Caco-2 (cell line): ENCODE measurements at regions not wholly inside any gene's neighbourhood (a gene's known extent, or its start where the extent isn't known, plus 50 kb on each side); places are given as distances from the start of the nearest gene placed in this dataset.

Experiments
- BruUV-seq: library from RNA; stranded (reverse); fragments of 400-500 nt; replicated peaks from 2 replicates; lab custom pipeline; 2021; lab: Mats Ljungman, UMichigan
- CTCF ChIA-PET: fragments of 300-600 bp; sonication (Branson Sonifier 250); formaldehyde crosslinking; loops from one replicate; lab custom pipeline; 2022; ENCODE audit warnings: antibody characterized with exemption; lab: Charles Lee
- POLR2A ChIA-PET: fragments of 300-600 bp; sonication (Branson Sonifier 250); formaldehyde crosslinking; loops from one replicate; lab custom pipeline; 2022; ENCODE audit warnings: antibody characterized with exemption; lab: Charles Lee
- DNase-seq, 2 experiments: peaks; one replicate each; pipeline versions ENCODE4 v3.0.0 to v3.0.0-alpha.2; 2020 to 2022
- H3K27me3 ChIP-seq: replicated peaks from 2 replicates; pipeline ENCODE4 v1.6.0; 2011; ENCODE audit warnings: low read length; ENCODE audit not compliant: control insufficient read depth, insufficient read depth
- H3K36me3 ChIP-seq: 2 replicates; pipeline ENCODE4 v1.5.1; 2011; ENCODE audit warnings: low read length; ENCODE audit not compliant: control insufficient read depth, insufficient read depth
- H3K4me1 ChIP-seq: fragments of 250-450 bp; sonication (Bioruptor Pico); 2 replicates; pipeline ENCODE4 v1.5.1; 2020; ENCODE audit warnings: mild to moderate bottlenecking
- H3K4me3 ChIP-seq: 2 replicates; pipeline ENCODE4 v1.5.1; 2011; ENCODE audit warnings: low read depth, mild to moderate bottlenecking, control low read depth, low read length
- H3K9me3 ChIP-seq: fragments of 250-450 bp; sonication (Bioruptor Pico); 2 replicates; pipeline ENCODE4 v1.5.1; 2020; ENCODE audit warnings: mild to moderate bottlenecking, moderate library complexity
- H3K27ac Mint-ChIP-seq: one replicate; pipeline ENCODE4 v1.8.0; 2022; ENCODE audit warnings: mixed read lengths; ENCODE audit not compliant: unreplicated experiment
- H3K27me3 Mint-ChIP-seq: one replicate; pipeline ENCODE4 v1.8.0; 2022; ENCODE audit warnings: mixed read lengths; ENCODE audit not compliant: insufficient read depth, unreplicated experiment
- H3K36me3 Mint-ChIP-seq: one replicate; pipeline ENCODE4 v1.8.0; 2022; ENCODE audit warnings: mild to moderate bottlenecking, mixed read lengths; ENCODE audit not compliant: insufficient read depth, unreplicated experiment
- H3K4me1 Mint-ChIP-seq: one replicate; pipeline ENCODE4 v1.8.0; 2022; ENCODE audit warnings: low read depth, mixed read lengths; ENCODE audit not compliant: unreplicated experiment
- H3K4me3 Mint-ChIP-seq: one replicate; pipeline ENCODE4 v1.8.0; 2022; ENCODE audit warnings: mild to moderate bottlenecking, moderate library complexity, mixed read lengths; ENCODE audit not compliant: unreplicated experiment
- H3K9me3 Mint-ChIP-seq: one replicate; pipeline ENCODE4 v1.8.0; 2022; ENCODE audit warnings: mixed read lengths; ENCODE audit not compliant: unreplicated experiment
- intact Hi-C: fragments of 100-400 bp; cut with micrococcal nuclease; formaldehyde crosslinking; loops from one replicate; pipeline ENCODE4 v1.10.0; 2022; ENCODE audit not compliant: unreplicated experiment
- TF ChIP-seq, protein P1 (sequence below), 2 experiments: fragments of 200-600 bp in 1 of 2; IDR thresholded peaks; 1 replicate in 1 of 2; 2 replicates in 1 of 2; pipeline versions ENCODE4 v1.5.1 to v1.8.0; 2011 to 2022; ENCODE audit warnings: antibody characterized with exemption in 1 of 2, control low read depth in 1 of 2, inconsistent platforms in 1 of 2, low read depth in 1 of 2, low read length in 1 of 2, mild to moderate bottlenecking in 1 of 2, moderate library complexity in 1 of 2; ENCODE audit not compliant: insufficient read depth in 1 of 2, severe bottlenecking in 1 of 2, unreplicated experiment in 1 of 2

DNA sequence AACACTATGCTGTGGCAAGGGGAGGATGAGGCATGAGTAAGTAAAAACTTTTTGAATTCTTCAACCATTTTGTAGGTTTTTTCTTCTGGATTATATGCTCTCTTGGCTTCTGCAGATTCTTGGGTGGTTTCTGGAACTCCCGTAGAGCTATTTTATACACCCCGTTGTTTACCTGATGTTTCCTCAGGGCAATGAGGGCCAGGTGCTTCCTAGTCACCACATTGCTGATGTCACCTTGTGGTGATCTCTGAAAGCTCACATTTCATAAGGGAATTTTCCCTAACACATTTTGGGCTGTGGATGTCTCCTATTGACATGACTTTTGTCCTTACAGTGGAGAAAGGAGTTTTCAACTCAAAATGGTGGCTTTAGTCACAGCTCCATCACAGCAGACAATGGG is 356.6 kb downstream of the PLA2G4A start:
- Histone ChIP-seq H3K4me1 (no peaks in the 10 kb centered on the region), H3K9me3 (peaks cover 10% of the 10 kb centered on the region; the same call in 1 of the 2 replicates), H3K36me3 (no peaks in the 10 kb centered on the region), H3K4me3 (no peak overlapping the region), H3K27me3 (no peaks in the 10 kb centered on the region)
- intact Hi-C loops: no loop called here
- no peaks in the 10 kb centered on the region for H3K36me3 Mint-ChIP-seq
- H3K9me3 Mint-ChIP-seq: peaks cover 25% of the 10 kb centered on the region
- H3K27me3 Mint-ChIP-seq: no peaks in the 10 kb centered on the region
- H3K27ac Mint-ChIP-seq: no peak overlapping the region
- no peak overlapping the region for H3K4me3 Mint-ChIP-seq
- no TSS peak for BruUV-seq
- ChIA-PET POLR2A (no interaction called here), CTCF (no interaction called here)
- TF ChIP-seq, protein P1, sequence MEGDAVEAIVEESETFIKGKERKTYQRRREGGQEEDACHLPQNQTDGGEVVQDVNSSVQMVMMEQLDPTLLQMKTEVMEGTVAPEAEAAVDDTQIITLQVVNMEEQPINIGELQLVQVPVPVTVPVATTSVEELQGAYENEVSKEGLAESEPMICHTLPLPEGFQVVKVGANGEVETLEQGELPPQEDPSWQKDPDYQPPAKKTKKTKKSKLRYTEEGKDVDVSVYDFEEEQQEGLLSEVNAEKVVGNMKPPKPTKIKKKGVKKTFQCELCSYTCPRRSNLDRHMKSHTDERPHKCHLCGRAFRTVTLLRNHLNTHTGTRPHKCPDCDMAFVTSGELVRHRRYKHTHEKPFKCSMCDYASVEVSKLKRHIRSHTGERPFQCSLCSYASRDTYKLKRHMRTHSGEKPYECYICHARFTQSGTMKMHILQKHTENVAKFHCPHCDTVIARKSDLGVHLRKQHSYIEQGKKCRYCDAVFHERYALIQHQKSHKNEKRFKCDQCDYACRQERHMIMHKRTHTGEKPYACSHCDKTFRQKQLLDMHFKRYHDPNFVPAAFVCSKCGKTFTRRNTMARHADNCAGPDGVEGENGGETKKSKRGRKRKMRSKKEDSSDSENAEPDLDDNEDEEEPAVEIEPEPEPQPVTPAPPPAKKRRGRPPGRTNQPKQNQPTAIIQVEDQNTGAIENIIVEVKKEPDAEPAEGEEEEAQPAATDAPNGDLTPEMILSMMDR (IDR thresholded peaks at IDR 0.05; ENCODE audit: insufficient read depth in 1 of 2, low read depth in 1 of 2, low read length in 1 of 2, severe bottlenecking in 1 of 2, unreplicated experiment in 1 of 2): no peak
- H3K4me1 Mint-ChIP-seq: no peaks in the 10 kb centered on the region
- no peak for DNase-seq

DNA sequence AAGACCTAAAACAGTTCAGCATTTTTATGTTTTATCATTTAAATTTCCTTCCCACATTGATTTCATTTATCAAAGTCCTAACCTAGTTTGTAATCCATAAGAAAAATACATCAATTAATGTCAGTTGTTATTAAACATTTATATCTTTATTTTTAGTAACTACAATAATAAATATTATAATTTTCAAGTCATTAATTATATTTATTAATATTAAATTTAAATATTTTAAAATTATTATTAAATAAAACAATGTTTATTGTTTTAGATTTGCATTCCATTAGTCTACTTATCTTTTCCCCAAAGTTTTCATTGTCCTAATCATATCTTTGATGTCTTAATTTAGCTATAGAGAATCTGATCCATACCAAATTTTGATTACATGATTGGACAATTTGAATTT is 368.9 kb downstream of the PLA2G4A start:
- POLR2A ChIA-PET: no interaction called here
- intact Hi-C loops: no loop called here

DNA sequence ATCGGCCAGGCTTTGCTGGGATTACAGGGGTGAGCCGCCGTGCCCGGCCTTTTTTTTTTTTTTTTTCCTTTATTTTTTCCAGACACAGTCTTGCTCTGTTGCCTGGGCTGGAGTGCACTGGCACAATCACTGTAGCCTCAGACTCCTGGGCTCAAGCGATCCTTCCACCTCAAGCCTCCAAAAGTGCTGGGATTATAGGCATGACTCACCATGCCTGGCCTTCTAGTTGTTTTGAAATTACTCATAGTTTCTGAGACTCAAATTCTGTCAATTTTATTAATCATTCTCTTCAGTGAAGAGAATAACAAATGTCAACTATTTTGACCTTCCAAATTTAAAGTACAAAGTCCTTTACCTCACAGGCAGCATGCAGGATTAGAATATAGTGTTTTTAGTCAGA is 374.5 kb downstream of the PLA2G4A start:
- Mint-ChIP-seq H3K4me3 (no peak overlapping the region), H3K4me1 (no peaks in the 10 kb centered on the region), H3K27me3 (peaks cover 3% of the 10 kb centered on the region), H3K36me3 (no peaks in the 10 kb centered on the region), H3K27ac (no peak overlapping the region), H3K9me3 (peaks cover 2% of the 10 kb centered on the region)
- ChIA-PET POLR2A (no interaction called here), CTCF (no interaction called here)
- intact Hi-C loops: no loop called here
- TF ChIP-seq, protein P1 (IDR thresholded peaks at IDR 0.05; ENCODE audit: insufficient read depth in 1 of 2, low read depth in 1 of 2, low read length in 1 of 2, severe bottlenecking in 1 of 2, unreplicated experiment in 1 of 2): no peak
- no peak for DNase-seq
- Histone ChIP-seq H3K27me3 (no peaks in the 10 kb centered on the region), H3K4me1 (no peaks in the 10 kb centered on the region), H3K4me3 (no peak overlapping the region), H3K9me3 (no peaks in the 10 kb centered on the region), H3K36me3 (no peaks in the 10 kb centered on the region)
- no TSS peak for BruUV-seq

More for the DNA sequence above, 368.9 kb downstream of the PLA2G4A start:
- no peak for DNase-seq
- H3K9me3 Mint-ChIP-seq: peaks cover 9% of the 10 kb centered on the region
- H3K27me3 Mint-ChIP-seq: no peaks in the 10 kb centered on the region
- no peaks in the 10 kb centered on the region for H3K4me1 Mint-ChIP-seq
- H3K27ac Mint-ChIP-seq: no peak overlapping the region
- no peaks in the 10 kb centered on the region for H3K36me3 Mint-ChIP-seq
- no TSS peak for BruUV-seq
- H3K4me3 Mint-ChIP-seq: no peak overlapping the region
- CTCF ChIA-PET: no interaction called here
- Histone ChIP-seq H3K27me3 (no peaks in the 10 kb centered on the region), H3K9me3 (no peaks in the 10 kb centered on the region), H3K4me1 (no peaks in the 10 kb centered on the region), H3K4me3 (no peak overlapping the region), H3K36me3 (no peaks in the 10 kb centered on the region)
- TF ChIP-seq, protein P1 (IDR thresholded peaks at IDR 0.05; ENCODE audit: insufficient read depth in 1 of 2, low read depth in 1 of 2, low read length in 1 of 2, severe bottlenecking in 1 of 2, unreplicated experiment in 1 of 2): no peak
